AG04450 (cell line): ENCODE measurements at regions not wholly inside any gene's neighbourhood (a gene's known extent, or its start where the extent isn't known, plus 50 kb on each side); places are given as distances from the start of the nearest gene placed in this dataset.
"Not testable (repeated sequence)": the region's sequence is repeated elsewhere in the genome, so short reads cannot be mapped to it uniquely, and the experiment has no call there.

Source experiments
- CTCF ChIA-PET: fragments of 300-600, 350-600 bp; formaldehyde crosslinking; extraction: SDS; loops from one replicate; lab custom pipeline; 2022; ENCODE audit warnings: antibody characterized with exemption, inconsistent platforms; lab: Charles Lee
- POLR2A ChIA-PET: fragments of 350-600 bp; formaldehyde crosslinking; extraction: SDS; loops from one replicate; lab custom pipeline; 2021; ENCODE audit warnings: antibody characterized with exemption, inconsistent platforms; lab: Yijun Ruan, JAX
- DNase-seq: peaks from one replicate; pipeline ENCODE4 v3.0.0-alpha.2; 2011; ENCODE audit warnings: low read depth, low spot score
- H3K27ac ChIP-seq: one replicate; pipeline ENCODE4 v1.5.1; 2012; ENCODE audit warnings: low read depth, low read length, control low read depth
- H3K27me3 ChIP-seq: one replicate; pipeline ENCODE4 v1.6.0; 2012; ENCODE audit warnings: low read length; ENCODE audit not compliant: control insufficient read depth, insufficient read depth
- H3K4me3 ChIP-seq: 2 replicates; pipeline ENCODE4 v1.5.1; 2011; ENCODE audit warnings: mild to moderate bottlenecking, low read depth, low read length, control low read depth
- H3K9me3 ChIP-seq: 2 replicates; pipeline ENCODE4 v1.5.1; 2012; ENCODE audit warnings: low read length; ENCODE audit not compliant: control insufficient read depth, insufficient read depth
- CTCF ChIP-seq: IDR thresholded peaks from 2 replicates; pipeline ENCODE4 v1.5.1; 2011; ENCODE audit warnings: low read depth, low read length, control low read depth, inconsistent platforms

GRCh38 chr4:87912164-87913004 is 63.1 kb upstream of the SPP1 start:
- H3K4me3 ChIP-seq: no peak overlapping the region
- no peaks in the 10 kb centered on the region for H3K27me3 ChIP-seq
- no peaks in the 10 kb centered on the region for H3K9me3 ChIP-seq
- TF ChIP-seq CTCF: no peak
- POLR2A ChIA-PET: no interaction called here
- CTCF ChIA-PET: interaction anchor here (0.5 to 1.4 kb wide), 3 partner anchors 61 to 603 kb away, joined by 4 to 8 read pairs (median 5); no protein-coding TSS in a partner anchor
- no peak for DNase-seq
- no peak overlapping the region for H3K27ac ChIP-seq

GRCh38 chr4:87913896-87914295 is 61.6 kb upstream of the SPP1 start:
- H3K4me3 ChIP-seq: no peak overlapping the region
- H3K9me3 ChIP-seq: no peaks in the 10 kb centered on the region
- TF ChIP-seq CTCF: no peak
- CTCF ChIA-PET: interaction anchor here (0.9 to 1.4 kb wide), 2 partner anchors 60 to 601 kb away, joined by 4 to 5 read pairs; no protein-coding TSS in a partner anchor
- POLR2A ChIA-PET: no interaction called here
- no peak for DNase-seq
- H3K27ac ChIP-seq: no peak overlapping the region
- H3K27me3 ChIP-seq: no peaks in the 10 kb centered on the region

- Histone ChIP-seq H3K27me3 (no peaks in the 10 kb centered on the region), H3K4me3 (no peak overlapping the region), H3K9me3 (no peaks in the 10 kb centered on the region), H3K27ac (no peak overlapping the region)
- DNase-seq: no peak
- ChIA-PET CTCF (no interaction called here), POLR2A (no interaction called here)
- no peak for TF ChIP-seq CTCF
These were observed 59.9 kb upstream of the SPP1 start for GRCh38 chr4:87915621-87916020.

DNA sequence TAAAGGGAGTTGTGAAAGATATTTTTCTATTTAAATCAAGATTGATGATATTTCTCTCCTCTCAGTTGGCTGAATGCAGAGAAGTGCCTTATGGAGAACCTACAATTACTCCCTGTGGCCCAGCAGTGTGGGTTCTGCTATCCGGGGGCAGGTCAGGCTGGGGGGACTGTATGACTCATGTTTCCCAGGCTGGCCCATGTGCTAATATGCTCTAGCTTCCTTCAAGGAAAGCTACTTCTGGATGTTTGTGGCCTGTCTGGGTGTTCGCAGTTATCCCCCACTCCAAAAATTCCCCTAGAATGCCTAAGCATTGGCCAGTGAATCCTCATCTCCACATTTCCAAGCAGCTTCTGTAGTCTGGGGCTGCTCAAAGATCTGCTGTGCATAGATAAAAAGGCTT is 58.9 kb upstream of the SPP1 start:
- Histone ChIP-seq H3K27me3 (no peaks in the 10 kb centered on the region), H3K4me3 (no peak overlapping the region), H3K9me3 (no peaks in the 10 kb centered on the region), H3K27ac (no peak overlapping the region)
- ChIA-PET CTCF (no interaction called here), POLR2A (no interaction called here)
- no peak for TF ChIP-seq CTCF
- no peak for DNase-seq

DNA sequence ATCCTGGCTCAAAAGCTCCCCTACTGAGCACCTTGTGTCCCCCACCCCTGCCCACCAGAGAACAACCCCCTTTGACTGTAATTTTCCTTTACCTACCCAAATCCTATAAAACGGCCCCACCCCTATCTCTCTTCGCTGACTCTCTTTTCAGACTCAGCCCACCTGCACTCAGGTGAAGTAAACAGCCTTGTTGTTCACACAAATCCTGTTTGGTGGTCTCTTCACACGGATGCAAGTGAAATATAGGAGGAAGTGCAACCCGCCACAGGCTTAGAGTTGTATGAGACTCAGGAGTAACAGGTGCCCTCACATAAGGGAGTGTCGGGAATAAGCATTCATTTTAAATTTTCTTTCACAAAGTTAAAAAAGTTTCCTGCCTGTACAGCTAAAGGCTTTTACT is 57.6 kb upstream of the SPP1 start:
- H3K9me3 ChIP-seq, CTCF ChIA-PET, H3K4me3 ChIP-seq, POLR2A ChIA-PET, H3K27ac ChIP-seq, H3K27me3 ChIP-seq, DNase-seq: not testable (repeated sequence)
